Limb (tissue), 2 donors: ENCODE measurements at regions not wholly inside any gene's neighbourhood (a gene's known extent, or its start where the extent isn't known, plus 50 kb on each side); places are given as distances from the start of the nearest gene placed in this dataset.

Source experiments
- DNase-seq, 2 donors: peaks; one replicate each; pipeline ENCODE4 v3.0.0-alpha.2; 2016; ENCODE audit errors: extremely low spot score in 2 of 2

GRCh38 chr4:8774071-8774470, 97.6 kb downstream of the HMX1 start:
- peak in 1 of 2 donors; percentile 27 for DNase-seq

DNA sequence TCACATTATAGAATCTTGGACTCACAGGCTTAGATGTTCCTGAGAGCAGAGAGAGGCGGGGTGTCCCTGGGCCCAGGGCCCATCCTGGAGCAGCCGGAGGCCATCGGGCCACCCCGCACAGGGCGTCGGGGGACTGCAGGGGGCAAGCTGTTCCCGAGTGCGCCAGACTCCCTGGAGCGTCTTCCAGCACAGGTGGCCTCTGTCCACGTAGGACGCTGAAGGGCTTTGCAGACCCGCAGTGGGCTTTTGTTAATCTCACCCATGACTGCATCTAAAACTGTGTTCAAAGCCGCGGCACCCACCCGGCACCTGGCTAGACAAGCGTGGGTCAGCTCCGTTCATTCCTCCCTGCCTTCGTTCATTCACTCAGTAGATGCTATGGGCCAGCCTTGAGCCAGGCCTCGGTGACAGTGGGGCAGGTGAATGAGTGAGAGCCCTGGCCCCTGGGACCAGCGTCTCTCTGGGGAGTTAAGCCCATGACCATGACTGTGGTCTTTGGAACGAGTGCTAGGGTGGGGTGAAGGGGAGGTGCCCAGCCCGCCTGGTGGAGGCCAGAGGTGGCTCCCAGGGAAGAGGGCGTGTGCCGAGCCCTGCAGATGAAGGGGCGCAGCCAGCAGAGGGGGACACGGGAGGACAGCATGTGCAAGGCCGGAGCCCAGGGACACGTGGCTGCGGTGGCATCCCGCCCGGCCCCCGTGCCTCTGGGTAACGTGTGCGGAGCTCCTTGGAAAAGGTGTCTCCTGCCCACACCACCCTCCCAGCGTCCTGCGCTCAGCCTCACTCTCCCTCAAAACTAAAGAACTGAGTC, 98.3 kb downstream of the HMX1 start:
- peak in 1 of 2 donors; percentile 30 for DNase-seq

- peak in 1 of 2 donors; percentile 32 for DNase-seq
These were observed 99.0 kb downstream of the HMX1 start for GRCh38 chr4:8772499-8773123.

GRCh38 chr4:8771666-8772065, 100.0 kb downstream of the HMX1 start:
- DNase-seq = peak in 1 of 2 donors; percentile 9

GRCh38 chr4:8771258-8771590, 100.4 kb downstream of the HMX1 start:
- peak in 1 of 2 donors; percentile 26 for DNase-seq

DNA sequence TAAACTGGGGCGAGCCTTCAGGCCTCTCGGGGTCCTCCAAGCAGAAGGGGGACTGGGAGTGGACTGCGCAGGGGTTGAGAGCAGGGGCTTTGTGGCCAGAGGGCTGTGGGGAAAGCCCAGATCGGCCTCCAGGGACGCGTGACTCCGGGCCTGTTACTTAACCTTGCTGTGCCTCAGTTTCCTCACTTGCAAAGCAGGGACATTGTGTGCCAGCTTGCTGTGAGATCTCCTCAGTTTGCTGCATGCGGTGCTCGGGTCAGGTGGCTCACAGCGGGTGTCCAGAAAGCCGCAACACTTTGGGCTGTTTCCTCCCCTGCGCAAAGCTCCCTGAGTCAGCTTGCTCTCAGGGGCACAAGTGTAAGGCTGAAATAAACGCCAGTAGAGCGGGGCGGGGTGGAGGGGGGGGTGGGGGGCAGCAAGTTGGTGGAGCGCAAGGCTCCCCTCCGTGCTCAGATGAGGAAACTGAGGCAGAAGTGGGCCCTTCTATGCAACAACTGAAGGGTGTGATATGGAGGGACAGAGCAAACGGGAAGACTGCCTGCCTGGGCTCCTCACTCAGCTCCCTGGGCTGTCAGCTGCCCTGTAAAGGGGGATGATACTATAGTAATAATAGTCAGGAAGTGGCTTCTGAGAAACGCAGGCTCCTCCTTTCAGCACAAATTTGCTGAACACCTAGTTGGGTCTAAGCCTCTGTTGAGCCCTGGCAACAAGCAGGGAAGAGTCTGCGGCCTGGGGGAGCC, 101.0 kb downstream of the HMX1 start:
- peak in 1 of 2 donors; percentile 20 for DNase-seq

GRCh38 chr4:8769645-8770517, 101.8 kb downstream of the HMX1 start:
- peak in 1 of 2 donors; percentile 21 for DNase-seq

DNA sequence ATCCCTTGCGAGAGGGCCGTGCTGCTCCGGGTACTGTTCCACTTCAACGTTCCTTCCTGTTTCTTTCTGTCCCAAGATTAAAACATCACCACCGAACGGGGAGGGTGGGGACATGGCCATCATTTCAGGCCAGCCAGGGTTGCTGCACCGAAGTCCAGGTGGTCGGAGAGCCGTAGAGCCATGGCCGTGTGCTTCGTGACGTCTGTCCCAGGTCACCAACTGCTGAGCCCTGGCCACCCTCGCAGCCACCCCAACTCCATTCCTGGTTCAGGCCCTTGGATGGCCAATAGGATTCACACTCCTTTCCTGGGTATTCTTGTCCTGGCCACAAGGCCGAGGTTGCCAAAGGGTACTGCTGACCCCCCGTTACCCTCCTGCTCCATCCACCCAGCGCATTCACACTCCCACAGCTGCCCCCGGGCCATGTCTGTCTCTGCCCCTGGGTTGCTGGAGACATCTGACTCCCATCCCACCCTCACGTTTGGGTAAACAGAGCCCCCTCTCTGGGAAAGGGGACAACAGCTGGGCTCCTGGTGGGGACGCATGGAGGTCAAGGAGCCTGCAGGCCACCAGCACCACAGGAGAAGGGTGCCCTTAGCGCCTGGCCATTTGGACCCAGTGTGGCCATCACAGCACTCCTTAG, 103.2 kb downstream of the HMX1 start:
- DNase-seq = peak in 1 of 2 donors; percentile 21

DNA sequence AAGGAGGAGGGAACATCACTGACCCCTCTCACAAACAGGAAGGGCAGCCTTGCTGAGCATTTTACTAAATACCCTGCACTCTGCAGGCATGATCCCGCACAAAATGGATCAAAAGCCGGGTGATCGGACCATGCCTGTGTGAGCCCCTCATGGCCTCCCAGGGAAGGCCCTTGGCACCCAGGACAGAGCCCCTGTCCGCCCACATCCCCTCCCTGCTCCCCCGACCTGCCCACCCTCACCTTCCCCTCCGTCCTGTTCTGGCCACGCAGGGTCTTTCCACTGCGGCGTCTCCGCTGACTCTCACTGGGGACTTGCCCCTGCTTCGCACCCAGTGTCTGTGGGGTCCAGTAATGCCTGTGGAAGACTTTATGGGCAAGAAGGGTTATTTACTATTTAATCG, 105.0 kb downstream of the HMX1 start:
- peak in 1 of 2 donors; percentile 19 for DNase-seq

- peak in 1 of 2 donors; percentile 19 for DNase-seq
These were observed 105.7 kb downstream of the HMX1 start for GRCh38 chr4:8765631-8766590.

DNA sequence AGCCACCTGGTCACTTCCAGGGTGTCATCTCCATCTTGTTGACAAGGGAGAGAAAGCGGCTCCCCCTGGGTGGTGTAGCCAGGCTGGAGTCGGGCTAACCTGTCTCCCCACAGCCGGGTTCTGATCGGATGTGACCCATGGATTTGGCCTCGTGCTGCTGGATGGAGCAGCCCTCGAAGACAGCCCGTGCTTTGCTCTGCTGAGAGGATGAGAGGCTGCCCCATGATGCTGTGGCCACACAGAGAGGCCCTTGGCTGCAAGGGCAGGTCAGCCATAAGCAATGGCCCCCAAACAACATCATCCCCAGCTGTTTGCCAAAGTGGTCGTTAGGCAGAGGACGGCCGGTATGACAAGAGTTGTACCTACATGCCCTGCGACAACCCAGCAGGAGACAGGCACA, 106.6 kb downstream of the HMX1 start:
- peak in 1 of 2 donors; percentile 20 for DNase-seq

DNA sequence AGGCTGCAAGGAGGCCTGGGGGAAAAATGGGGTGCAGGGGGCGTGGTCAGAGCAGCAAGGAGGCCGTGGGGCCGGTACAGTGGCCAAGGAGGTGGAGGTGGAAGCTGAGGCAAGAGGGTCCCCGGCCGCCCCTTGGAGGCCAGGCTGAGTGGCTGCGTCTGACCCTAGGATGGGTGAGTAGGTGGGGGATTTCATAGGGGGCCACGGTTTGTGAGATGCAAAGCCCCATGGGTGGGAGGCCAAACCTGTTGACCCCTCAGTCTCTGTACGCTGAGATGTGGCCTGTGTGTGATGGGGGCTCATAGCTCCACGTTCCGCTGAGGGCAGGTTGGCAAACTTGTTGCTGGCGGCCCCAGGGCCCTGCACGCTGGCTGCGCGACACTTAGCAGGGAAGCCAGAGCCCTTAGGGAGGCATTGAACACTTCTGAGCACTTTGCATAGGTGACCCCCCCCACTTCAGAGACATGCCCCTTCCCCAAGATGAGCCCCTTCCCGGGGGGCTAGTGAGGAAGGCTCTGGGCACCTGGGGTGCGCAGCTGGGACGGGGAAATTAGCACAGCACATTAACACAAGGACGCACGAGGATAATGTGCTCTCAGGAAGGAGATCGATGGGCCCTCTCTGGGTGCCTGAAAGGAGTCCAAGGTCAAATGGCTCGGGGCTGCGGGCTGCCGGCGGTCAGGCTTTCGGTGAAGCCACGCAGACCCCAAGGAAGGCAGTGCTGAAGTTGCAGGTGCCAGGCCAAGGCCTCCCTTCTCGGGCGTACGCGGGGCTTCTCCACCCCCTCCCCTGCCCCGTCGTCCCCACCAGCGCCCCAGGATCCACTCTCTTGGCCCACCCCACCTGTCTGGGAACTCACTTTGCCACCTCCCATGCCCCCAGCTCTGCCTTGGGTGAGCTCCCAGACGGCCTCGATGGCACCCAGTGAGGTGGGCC, 107.4 kb downstream of the HMX1 start:
- DNase-seq = peak in 1 of 2 donors; percentile 23

GRCh38 chr4:8762951-8763735, 108.5 kb downstream of the HMX1 start:
- peak in 1 of 2 donors; percentile 23 for DNase-seq

DNA sequence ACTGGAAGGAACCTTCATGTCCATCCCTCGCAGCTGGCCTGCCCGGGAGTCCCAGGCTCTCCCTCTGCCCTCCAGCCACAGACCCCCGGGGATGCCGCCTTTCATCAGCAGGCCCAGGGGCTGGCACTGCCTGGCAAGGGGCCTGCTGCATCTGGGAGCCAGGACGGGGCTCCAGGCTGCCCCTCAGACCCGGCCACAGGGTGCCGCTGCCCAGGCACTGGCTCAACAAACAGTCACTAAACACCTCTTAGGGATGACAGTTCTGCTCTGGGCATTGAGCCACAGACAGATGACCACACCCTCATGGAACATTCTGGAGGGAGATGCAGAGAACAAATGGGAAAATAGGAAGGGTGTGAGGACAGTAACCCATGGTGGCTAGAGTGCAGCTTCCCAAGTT, 109.3 kb downstream of the HMX1 start:
- peak in 1 of 2 donors; percentile 20 for DNase-seq

GRCh38 chr4:8761824-8762205, 109.8 kb downstream of the HMX1 start:
- no peak for DNase-seq

DNA sequence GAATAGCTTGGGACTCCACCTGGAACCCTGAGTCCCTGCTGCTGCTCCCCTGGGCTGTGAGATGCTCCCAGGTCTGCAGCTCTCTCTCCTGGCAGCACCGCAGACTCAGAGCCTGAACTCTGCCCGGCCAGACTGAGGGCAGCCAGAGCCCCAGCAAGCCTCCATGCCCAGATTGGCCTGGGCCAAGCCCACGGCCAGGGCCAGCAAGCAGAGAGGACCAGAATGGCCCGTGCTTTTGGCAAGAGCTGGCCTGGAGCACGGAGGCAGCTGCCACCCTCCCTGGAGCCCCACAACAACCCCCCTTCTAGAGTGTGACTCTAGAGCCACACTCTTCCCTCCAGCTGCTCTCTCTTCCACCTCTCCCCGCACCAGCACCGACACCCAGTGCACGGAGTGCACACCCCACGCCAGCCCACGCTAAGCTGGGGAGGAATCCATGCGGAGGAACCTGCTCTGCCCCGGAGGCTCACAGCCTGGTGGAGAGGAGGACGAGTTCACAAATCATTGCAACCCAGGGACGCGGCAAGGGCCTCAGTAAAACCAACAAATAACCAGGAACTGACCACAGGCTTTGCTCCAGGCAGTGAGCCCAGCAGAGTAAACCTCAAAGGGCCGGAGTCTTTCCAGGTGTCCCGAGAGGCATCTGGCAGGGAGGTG, 110.3 kb downstream of the HMX1 start:
- peak in 1 of 2 donors; percentile 32 for DNase-seq

- peak in 1 of 2 donors; percentile 18 for DNase-seq
These were observed 111.1 kb downstream of the HMX1 start for GRCh38 chr4:8760561-8760960.
